ENCODE measurements at regions not wholly inside any gene's neighbourhood (a gene's known extent, or its start where the extent isn't known, plus 50 kb on each side); places are given as distances from the start of the nearest gene placed in this dataset.

- TF ChIP-seq ELF1 (IDR thresholded peaks at IDR 0.05) (no peak), RAD21 (IDR thresholded peaks at IDR 0.05; ENCODE audit: low read length) (no peak), TEAD4 (IDR thresholded peaks at IDR 0.05; ENCODE audit: borderline replicate concordance, insufficient read depth) (no peak), CTCF (IDR thresholded peaks at IDR 0.05) (no peak), SIN3A (IDR thresholded peaks at IDR 0.05; ENCODE audit: borderline replicate concordance, low read depth, low read length) (no peak), PBX3 (IDR thresholded peaks at IDR 0.05) (no peak), USF2 (IDR thresholded peaks at IDR 0.05; ENCODE audit: borderline replicate concordance, low read depth, low read length) (no peak)
These were observed 100.8 kb upstream of the PITX1 start for GRCh38 chr5:135134691-135135381.
